ENCODE measurements at regions not wholly inside any gene's neighbourhood (a gene's known extent, or its start where the extent isn't known, plus 50 kb on each side); places are given as distances from the start of the nearest gene placed in this dataset.
"Not testable (repeated sequence)": the region's sequence is repeated elsewhere in the genome, so short reads cannot be mapped to it uniquely, and the experiment has no call there.

- DNase-seq, result no peak
Observed at GRCh38 chrX:138018145-138018799, 452.3 kb downstream of the ZIC3 start.

GRCh38 chrX:138020941-138021340 is 455.0 kb downstream of the ZIC3 start:
- no peak for DNase-seq

DNA sequence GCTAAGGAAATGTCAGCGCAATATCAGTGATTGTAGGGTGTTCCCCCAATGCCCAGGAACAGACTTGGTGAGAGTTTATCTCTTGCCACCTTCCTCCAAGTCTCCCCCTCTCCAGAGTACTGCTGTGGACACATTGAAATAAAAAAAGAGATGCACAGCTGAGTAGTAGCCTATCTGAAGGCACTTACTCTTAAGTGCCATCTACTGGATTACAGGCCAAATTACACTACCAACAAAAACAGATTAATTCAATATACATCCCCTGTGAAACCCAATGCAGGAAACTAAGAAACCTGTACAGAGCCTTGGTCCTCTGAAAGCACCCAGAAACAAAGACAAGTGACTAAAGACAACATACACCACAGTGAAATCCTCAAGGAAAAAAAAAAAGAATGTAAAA is 460.3 kb downstream of the ZIC3 start:
- no peak for DNase-seq

GRCh38 chrX:138031715-138032114 is 465.8 kb downstream of the ZIC3 start:
- DNase-seq, result no peak

DNA sequence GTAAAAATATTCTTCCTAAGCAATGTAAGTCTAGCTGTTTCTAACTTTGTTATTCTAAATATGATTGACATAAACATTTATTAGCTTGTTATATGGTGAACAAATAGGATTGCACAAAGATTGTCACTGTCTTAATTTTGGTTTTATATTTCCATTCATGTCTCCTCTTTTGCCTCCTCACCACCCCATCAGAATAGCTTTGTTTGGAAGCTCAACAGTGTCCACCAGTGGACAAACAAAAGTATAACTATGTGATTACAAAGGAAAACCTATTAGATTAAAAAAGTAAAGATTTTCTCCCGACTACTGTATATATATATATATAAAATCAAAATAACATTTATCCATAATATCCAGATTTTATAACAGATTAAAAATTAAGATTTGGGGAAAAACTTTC is 468.2 kb downstream of the ZIC3 start:
- DNase-seq, result no peak

- no peak for DNase-seq
Observed at GRCh38 chrX:138037548-138037947, 471.6 kb downstream of the ZIC3 start.

DNA sequence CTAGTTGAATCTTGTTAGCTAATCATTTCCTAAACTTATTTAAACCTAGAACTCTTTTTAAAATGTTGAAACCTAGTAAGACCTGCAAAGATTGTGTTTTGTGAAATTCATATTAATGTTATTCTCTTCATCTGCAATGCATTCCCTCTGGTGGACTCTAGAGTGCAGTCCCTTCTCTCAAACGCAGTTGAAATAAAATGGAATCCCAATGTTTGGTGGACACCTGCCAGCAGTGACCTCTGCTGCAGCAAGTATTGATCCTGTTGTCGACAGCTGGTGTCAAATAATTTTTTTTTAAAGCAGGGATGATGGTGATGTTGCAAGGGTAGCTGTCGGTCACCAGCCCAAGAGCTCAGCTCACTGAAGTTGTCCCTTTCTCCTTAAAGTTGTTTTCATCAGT is 492.0 kb downstream of the ZIC3 start:
- DNase-seq, result no peak

DNA sequence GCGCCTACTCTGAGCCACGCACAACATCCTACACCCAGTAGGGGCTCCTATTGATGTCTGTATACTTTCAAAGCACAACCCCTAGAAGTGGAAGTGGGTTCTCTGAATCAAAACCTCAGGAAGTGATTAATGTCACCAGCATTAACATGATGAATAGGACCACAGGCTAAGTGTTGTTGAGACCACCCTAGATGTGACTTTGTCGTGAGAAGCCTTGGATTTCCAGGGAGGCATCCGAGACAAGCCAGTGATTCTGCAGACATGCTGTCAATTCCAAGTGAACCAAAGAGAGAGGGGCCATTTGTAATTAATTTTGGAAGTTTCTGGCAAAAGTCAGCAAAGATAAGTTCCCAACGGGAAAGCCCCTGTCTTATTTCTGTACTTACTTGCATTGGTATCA is 493.0 kb downstream of the ZIC3 start:
- DNase-seq, result no peak

DNA sequence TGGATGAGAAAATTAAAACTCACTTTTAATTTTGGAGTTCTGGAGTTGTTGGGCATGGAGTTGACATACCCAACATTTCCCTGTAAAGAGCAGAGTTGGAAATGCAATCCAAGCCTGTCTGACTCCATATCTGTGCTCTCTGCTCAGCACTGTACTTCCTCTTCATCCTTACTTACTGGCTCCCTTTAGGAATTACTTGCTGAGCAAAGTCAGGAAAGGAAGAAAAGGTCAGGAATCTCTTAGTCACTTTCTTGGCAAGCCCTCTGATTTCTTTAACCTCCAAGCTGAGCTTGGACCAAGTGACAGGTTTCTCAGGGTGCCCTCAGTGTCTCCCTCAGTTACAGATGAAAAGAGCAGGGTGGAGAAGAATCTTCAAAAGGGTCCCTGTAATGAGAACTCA is 501.5 kb downstream of the ZIC3 start:
- no peak for DNase-seq

DNA sequence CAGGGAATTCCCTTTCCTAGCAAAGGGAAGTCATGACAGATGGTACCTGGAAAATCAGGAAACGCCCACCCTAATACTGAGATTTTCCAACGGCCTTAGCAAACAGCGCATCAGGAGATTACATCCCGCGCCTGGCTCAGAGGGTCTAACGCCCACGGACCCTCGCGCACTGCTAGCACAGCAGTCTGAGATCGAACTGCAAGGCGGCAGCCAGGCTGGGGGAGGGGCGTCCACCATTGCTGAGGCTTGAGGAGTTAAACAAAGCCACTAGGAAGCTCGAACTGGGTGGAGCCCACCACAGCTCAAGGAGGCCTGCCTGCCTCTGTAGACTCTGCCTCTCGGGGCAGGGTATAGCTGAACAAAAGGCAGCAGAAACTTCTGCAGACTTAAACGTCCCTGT is 507.7 kb downstream of the ZIC3 start:
- DNase-seq, result no peak

GRCh38 chrX:138082251-138082650 is 516.3 kb downstream of the ZIC3 start:
- DNase-seq, result no peak

DNA sequence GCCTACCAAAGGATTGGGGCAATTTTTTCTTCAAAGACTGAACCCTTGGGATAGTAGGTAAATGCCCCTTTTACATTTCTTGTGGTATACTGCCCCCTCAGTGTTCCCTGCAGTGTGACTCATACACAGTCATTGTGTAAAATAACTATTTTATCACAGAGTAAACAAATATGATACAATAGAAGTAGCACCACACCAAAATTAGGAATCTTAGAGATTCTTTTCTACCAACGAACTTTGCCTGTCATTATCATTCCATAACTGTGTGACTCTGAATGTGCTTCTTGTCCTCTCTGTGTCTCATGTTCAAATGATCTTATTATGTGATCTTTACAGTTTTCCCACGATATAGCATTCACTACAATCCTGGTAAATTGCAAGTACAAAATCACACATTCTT is 517.0 kb downstream of the ZIC3 start:
- DNase-seq, result no peak

DNA sequence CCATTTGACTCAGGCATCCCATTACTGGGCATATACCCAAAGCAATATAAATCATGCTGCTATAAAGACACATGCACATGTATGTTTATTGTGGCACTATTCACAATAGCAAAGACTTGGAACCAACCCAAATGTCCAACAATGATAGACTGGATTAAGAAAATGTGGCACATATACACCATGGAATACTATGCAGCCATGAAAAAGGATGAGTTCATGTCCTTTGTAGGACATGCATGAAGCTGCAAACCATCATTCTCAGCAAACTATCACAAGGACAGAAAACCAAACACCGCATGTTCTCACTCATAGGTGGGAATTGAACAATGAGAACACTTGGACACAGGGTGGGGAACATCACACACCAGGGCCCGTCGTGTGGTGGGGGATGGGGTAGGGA is 545.0 kb downstream of the ZIC3 start:
- DNase-seq, result not testable (repeated sequence)

GRCh38 chrX:138127314-138127713 is 561.4 kb downstream of the ZIC3 start:
- DNase-seq, result no peak

DNA sequence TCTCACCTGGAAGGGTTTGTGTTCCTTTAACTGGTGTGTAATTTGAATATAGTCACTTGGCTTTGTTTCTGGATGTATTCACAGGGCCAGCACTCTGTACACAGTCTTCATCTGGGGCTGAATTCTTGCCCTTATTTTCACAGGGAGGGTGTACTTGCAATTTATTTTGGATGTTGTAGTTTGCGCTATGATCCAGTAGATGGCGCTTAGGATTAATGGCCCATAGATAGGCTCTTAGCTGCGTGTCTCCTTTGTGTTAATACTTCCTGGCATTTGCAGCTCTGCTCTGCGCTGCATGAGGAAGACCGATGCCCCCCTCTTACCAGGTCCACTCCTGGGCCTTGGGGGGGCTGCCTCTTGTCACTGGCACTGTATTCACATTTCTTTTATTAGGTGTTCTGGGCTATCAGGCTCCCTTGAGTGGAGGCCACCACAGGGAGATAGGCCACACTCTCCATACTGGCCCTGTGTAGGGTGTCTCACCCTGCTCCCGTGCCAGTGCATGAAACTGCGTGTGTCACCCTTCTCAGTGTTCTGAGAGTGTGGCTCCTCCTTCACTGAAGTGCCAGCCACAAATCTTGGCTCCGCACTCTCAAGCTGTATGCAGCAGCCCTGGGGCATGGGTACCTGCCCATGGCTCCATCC is 562.2 kb downstream of the ZIC3 start:
- DNase-seq, result peak in 9 of 58 donors; percentile 0 to 2 (median 0)

DNA sequence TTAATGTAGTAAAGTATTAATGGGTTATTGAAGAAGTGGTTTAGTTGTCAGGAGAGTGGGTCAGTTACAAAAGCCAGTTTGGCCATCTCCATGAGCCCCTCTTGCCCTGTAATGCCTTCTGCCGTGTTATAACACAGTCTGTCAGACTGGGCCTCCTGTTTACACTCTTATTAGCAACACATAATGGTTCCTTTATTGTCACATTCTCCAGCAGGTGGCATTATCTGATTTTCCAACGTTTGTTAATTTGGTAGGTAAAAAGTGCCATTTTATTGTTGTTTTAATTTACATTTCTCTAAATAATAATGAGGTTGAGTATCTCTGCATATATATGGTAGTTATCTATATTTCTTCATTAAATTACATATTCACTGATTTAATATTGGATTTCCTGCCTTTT is 560.8 kb downstream of the FGF13 start:
- no peak for DNase-seq

DNA sequence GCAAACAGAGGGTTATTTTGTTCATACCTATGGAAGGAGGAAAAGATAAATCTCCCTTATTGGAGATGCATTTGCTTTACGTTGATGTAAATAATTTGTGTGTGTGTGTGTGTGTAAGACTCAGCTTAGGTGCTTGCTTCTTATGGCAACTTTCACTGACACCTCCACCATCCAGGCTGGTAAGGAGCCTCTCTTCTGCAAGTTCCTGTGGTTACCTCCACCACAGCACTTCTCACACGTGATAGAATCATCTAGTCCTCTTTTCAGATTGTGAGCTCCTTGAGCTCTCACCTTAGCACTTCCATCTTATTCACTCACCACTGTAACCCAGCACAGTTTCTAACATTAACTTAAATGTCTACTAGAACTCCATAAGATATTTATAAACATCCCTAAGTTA is 553.7 kb downstream of the FGF13 start:
- no peak for DNase-seq

GRCh38 chrX:138191998-138192397 is 519.5 kb downstream of the FGF13 start:
- DNase-seq, result peak in 16 of 58 donors; percentile 0 to 7 (median 0)

DNA sequence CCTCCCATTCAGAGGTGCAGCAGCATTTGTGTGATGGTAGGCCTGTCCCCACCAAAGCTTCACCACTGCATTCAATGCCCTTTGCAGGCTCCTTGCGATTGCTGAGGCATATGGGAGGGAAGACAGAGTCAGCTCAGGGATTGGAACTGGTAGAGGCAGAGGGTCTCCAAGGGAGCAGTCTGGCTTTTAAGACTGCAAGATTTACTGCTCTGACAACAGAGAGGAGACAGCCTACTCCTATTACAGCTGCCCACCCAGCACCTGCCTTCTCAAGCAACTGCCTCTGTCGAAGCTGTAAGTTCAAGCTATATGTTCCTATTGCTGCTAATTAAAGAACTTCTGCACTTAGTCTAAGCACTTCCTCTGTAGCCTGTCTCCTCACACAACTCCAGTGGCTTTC is 481.8 kb downstream of the FGF13 start:
- peak in 1 of 58 donors; percentile 0 for DNase-seq

DNA sequence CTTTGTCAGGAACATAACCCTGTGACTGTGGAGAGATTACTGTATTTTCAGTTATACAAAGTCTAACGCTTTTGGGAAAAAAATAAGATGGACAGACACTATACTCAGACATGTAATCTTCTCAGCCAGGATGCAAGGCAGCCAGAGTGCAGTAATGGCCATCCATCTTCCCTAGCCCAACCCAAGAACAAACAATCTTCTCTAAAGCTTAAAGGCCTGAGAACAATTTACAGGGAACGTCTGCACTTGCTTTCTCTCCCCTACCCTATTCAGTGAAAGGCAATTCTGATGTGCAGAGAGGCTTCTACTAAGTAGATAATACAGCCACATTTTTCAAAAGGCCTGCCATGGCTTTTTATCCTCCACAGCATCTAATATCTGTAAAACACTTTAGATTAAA is 471.3 kb downstream of the FGF13 start:
- no peak for DNase-seq

GRCh38 chrX:138254001-138254400 is 457.5 kb downstream of the FGF13 start:
- no peak for DNase-seq

DNA sequence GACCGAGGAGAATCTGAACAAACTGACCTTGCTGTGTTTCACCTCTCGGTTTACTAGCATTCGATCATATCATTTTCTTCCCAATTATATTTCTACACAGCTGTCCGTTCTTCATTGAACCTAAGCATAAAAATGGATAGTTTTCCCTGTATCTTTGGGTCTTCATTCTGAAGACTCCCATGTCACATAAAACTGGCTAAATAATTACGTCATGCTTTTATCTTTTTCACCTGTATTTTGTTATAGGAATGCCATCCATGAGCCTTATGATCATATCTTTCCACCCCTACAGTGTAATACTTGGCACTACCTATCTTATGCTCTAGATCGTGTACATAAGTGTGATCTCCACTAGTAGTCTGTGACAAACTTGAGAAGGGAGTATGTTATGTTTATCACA is 456.1 kb downstream of the FGF13 start:
- no peak for DNase-seq

DNA sequence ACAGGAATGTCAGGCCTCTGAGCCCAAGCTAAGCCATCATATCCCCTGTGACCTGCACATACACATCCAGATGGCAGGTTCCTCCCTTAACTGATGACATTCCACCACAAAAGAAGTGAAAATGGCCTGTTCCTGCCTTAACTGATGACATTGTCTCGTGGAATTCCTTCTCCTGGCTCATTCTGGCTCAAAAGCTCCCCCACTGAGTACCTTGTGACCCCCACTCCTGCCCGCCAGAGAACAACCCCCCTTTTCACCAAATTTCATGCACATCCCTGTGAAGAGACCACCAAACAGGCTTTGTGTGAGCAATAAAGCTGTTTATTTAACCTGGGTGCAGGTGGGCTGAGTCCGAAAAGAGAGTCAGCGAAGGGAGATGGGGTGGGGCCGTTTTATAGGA is 447.4 kb downstream of the FGF13 start:
- DNase-seq, result not testable (repeated sequence)

GRCh38 chrX:138270931-138271330 is 440.6 kb downstream of the FGF13 start:
- DNase-seq, result no peak
